Bronchial epithelial cell (primary cell): ENCODE measurements at regions not wholly inside any gene's neighbourhood (a gene's known extent, or its start where the extent isn't known, plus 50 kb on each side); places are given as distances from the start of the nearest gene placed in this dataset.
A peak's percentile ranks its signal among the peaks of the same experiment; 100 is the strongest.

Source experiments
- DNase-seq: peaks from one replicate; pipeline ENCODE4 v3.0.0-alpha.2; 2010; ENCODE audit warnings: low read depth
- FAIRE-seq: peaks from 2 replicates; lab custom pipeline; 2011; peaks lifted over from hg19 to GRCh38; lab: Jason Lieb, UNC
- H3K27me3 ChIP-seq: 2 replicates; pipeline ENCODE4 v1.5.1; 2011; ENCODE audit warnings: low read length; ENCODE audit not compliant: control insufficient read depth, insufficient read depth
- H3K36me3 ChIP-seq: 2 replicates; pipeline ENCODE4 v1.5.1; 2011; ENCODE audit warnings: low read length; ENCODE audit not compliant: control insufficient read depth, insufficient read depth
- H3K4me3 ChIP-seq: 2 replicates; pipeline ENCODE4 v1.5.1; 2011; ENCODE audit warnings: mild to moderate bottlenecking, low read depth, low read length, control low read depth
- CTCF ChIP-seq: IDR thresholded peaks from 2 replicates; pipeline ENCODE4 v1.5.1; 2011; ENCODE audit warnings: mild to moderate bottlenecking, moderate library complexity, low read length, control low read depth, inconsistent platforms; ENCODE audit not compliant: insufficient read depth, severe bottlenecking

DNA sequence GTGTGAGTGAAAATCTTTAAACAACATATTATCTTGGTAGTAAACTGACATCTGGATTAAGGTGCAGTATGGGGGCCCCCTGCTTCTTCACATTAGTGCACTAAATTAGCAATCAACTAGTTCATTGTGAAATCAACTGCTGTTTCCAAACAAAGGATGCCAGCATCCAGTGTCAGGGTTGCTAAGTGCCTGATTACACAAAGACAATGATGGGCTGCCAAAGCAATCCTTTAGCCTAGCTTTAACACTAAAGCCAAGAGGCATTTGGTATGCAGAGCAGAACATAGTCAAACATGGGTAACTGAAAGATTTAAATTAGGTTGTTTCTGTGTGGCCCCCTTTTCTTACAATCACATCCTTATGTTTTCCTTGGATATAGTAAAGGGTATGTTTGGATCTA, 543.1 kb upstream of the SLITRK5 start:
- DNase-seq (peak; percentile 13), FAIRE-seq (no peak)
- Histone ChIP-seq H3K4me3 (no peak overlapping the region), H3K36me3 (no peaks in the 10 kb centered on the region), H3K27me3 (no peaks in the 10 kb centered on the region)
- TF ChIP-seq CTCF, result no peak

DNA sequence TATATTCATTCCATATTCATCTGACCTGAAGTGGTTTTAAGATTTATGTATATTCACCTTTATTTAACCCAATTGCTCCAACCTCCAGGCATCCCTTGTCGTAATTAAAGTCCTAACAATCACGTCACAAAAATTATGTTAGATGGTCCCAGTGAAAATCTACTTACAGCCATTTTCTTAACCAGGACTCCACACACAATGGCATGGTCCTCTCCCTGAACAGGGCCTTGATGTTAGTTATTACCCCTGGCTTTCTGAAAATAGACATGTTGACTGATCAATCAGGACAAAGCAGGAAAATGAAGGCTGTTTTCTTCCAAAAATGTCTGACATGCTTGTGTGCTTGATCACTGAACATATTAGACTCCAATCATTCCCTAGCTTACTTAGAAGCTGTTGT, 542.7 kb upstream of the SLITRK5 start:
- H3K27me3 ChIP-seq, result no peaks in the 10 kb centered on the region
- no peak overlapping the region for H3K4me3 ChIP-seq
- no peak for DNase-seq
- no peak for FAIRE-seq
- no peaks in the 10 kb centered on the region for H3K36me3 ChIP-seq
- no peak for TF ChIP-seq CTCF

DNA sequence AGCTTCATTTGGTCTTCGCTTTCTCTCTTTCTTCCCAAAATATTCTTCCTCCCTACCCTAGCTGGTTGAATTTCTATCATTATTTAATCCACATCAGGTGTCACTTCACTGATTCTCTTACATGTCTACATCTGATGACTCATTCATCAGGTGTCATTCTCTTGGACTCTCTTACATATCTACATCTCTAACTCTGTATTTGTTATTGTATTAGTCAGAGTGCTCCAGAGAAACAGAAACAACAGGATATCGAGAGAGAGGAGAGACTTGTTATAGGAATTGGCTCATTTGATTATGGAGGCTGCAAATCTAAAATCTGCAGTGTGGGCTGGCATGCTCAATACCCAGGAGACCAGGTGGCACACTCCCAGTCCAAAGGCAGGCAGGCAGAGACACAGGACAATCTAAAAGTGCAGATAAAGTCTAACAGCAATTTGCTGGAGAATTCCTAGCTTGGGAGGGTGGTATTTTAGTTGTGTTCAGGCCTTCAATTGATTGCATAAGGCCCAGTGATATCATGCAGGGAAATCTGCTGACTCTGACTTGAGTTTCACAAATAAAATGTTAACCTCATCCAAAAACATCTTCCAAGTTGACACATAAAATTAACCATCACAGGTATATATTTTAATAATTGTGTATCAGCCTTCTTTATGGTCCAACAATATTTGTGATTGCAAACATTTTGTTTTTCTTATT, 541.4 kb upstream of the SLITRK5 start:
- Histone ChIP-seq H3K36me3 (no peaks in the 10 kb centered on the region), H3K4me3 (no peak overlapping the region), H3K27me3 (no peaks in the 10 kb centered on the region)
- FAIRE-seq, result no peak
- peak; percentile 72 for DNase-seq
- no peak for TF ChIP-seq CTCF

- FAIRE-seq, result no peak
- no peak for TF ChIP-seq CTCF
- Histone ChIP-seq H3K4me3 (no peak overlapping the region), H3K27me3 (no peaks in the 10 kb centered on the region), H3K36me3 (no peaks in the 10 kb centered on the region)
- no peak for DNase-seq
Observed at GRCh38 chr13:87130423-87130822, 540.7 kb upstream of the SLITRK5 start.

- no peak for DNase-seq
- no peaks in the 10 kb centered on the region for H3K27me3 ChIP-seq
- no peak for FAIRE-seq
- H3K4me3 ChIP-seq, result no peak overlapping the region
- no peak for TF ChIP-seq CTCF
- no peaks in the 10 kb centered on the region for H3K36me3 ChIP-seq
Observed at GRCh38 chr13:87131611-87132010, 539.6 kb upstream of the SLITRK5 start.

- H3K36me3 ChIP-seq, result no peaks in the 10 kb centered on the region
- H3K4me3 ChIP-seq, result no peak overlapping the region
- no peak for TF ChIP-seq CTCF
- no peak for FAIRE-seq
- DNase-seq, result no peak
- no peaks in the 10 kb centered on the region for H3K27me3 ChIP-seq
Observed at GRCh38 chr13:87138866-87139265, 532.3 kb upstream of the SLITRK5 start.
